ENCODE measurements at regions not wholly inside any gene's neighbourhood (a gene's known extent, or its start where the extent isn't known, plus 50 kb on each side); places are given as distances from the start of the nearest gene placed in this dataset.

DNA sequence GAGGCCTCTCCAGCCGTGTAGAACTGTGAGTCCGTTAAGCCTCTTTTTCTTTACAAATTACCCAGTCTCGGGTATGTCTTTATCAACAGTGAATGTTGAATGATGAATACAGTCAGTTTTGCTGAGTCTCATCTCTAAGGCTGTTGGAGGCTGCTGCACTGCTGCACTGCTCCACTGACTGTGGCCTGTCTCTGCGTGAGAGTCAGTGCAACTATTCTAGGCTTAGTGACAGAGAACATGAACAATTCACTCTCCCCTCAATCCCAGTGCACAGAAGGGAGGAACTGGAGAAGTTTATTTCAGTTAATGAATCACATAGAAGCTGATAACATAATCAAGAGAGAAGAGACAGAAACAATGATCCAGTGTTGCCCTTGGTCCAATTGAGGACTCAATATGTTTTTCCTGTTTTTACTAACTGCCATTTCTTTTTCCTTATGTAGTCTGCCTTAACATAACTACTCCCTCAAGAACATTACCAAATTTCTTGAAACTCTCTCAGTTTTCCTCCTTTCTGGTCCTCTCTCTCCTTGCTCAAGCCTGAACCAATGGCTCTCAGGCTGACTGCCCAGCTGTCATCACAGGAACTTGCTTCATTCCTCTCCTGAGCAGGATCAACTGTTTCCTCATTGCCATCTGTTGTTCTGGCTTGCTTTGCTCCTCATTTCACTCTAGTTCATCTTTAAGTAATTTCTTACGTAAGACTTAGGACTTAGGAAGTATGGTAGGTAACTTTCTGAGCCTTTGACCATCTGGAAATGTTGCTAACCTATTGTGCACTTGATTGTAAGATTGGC, 483.2 kb downstream of the METTL4 start (continued):
- TF ChIP-seq, protein P1, sequence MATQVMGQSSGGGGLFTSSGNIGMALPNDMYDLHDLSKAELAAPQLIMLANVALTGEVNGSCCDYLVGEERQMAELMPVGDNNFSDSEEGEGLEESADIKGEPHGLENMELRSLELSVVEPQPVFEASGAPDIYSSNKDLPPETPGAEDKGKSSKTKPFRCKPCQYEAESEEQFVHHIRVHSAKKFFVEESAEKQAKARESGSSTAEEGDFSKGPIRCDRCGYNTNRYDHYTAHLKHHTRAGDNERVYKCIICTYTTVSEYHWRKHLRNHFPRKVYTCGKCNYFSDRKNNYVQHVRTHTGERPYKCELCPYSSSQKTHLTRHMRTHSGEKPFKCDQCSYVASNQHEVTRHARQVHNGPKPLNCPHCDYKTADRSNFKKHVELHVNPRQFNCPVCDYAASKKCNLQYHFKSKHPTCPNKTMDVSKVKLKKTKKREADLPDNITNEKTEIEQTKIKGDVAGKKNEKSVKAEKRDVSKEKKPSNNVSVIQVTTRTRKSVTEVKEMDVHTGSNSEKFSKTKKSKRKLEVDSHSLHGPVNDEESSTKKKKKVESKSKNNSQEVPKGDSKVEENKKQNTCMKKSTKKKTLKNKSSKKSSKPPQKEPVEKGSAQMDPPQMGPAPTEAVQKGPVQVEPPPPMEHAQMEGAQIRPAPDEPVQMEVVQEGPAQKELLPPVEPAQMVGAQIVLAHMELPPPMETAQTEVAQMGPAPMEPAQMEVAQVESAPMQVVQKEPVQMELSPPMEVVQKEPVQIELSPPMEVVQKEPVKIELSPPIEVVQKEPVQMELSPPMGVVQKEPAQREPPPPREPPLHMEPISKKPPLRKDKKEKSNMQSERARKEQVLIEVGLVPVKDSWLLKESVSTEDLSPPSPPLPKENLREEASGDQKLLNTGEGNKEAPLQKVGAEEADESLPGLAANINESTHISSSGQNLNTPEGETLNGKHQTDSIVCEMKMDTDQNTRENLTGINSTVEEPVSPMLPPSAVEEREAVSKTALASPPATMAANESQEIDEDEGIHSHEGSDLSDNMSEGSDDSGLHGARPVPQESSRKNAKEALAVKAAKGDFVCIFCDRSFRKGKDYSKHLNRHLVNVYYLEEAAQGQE (IDR thresholded peaks at IDR 0.05; ENCODE audit: low read depth) = no peak
- TF ChIP-seq CBX3 (IDR thresholded peaks at IDR 0.05; ENCODE audit: low read depth) (no peak), SP1 (IDR thresholded peaks at IDR 0.05; ENCODE audit: low read depth) (no peak), ZFX (IDR thresholded peaks at IDR 0.05) (no peak)
- TF ChIP-seq, protein P2, sequence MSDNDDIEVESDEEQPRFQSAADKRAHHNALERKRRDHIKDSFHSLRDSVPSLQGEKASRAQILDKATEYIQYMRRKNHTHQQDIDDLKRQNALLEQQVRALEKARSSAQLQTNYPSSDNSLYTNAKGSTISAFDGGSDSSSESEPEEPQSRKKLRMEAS (IDR thresholded peaks at IDR 0.05) = no peak
- TF ChIP-seq, protein P3, sequence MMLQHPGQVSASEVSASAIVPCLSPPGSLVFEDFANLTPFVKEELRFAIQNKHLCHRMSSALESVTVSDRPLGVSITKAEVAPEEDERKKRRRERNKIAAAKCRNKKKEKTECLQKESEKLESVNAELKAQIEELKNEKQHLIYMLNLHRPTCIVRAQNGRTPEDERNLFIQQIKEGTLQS (IDR thresholded peaks at IDR 0.05) = no peak

DNA sequence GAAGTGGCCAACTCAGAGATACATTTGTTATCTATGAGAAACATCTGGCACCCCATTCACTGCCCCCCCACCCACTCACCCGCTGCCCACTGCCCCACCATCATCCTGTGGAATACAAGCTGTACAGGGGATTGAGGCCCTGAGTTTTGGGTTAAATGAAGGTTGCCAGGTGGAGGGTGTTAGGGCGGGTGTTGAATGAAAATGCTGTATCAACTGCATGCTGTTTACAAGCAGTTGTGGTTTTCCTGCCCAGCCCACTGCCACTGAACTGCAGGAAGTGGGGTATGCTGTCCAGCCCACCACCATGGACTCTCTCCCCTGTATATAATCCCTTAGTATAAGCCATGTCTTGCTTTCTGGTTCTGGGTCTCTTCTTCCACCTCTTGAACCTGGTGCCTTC, 481.9 kb downstream of the METTL4 start:
- no TSS peak for BruUV-seq (replicated peaks)
- Histone ChIP-seq H3K79me2 (ENCODE audit: insufficient read depth, low read length) (no peaks in the 10 kb centered on the region), H3K36me3 (ENCODE audit: control insufficient read depth in 1 of 2, insufficient read depth in 2 of 2, low read length in 2 of 2) (no peaks in the 10 kb centered on the region), H3K27me3 (ENCODE audit: insufficient read depth, low read length) (no peaks in the 10 kb centered on the region), H3K9me3 (ENCODE audit: control insufficient read depth in 1 of 2, insufficient read depth in 1 of 2, low read depth in 1 of 2, low read length in 2 of 2) (no peaks in the 10 kb centered on the region), H2AFZ (ENCODE audit: low read depth, low read length, poor library complexity, severe bottlenecking) (no peak overlapping the region), H3K4me1 (ENCODE audit: control insufficient read depth in 1 of 2, insufficient read depth in 2 of 2, low read length in 2 of 2) (no peaks in the 10 kb centered on the region), H3K9ac (ENCODE audit: low read length) (no peak overlapping the region), H3K27ac (ENCODE audit: low read depth, low read length) (no peak overlapping the region), H3K9me2 (ENCODE audit: insufficient read depth) (no peaks in the 10 kb centered on the region), H3K4me3 (replicated peaks in 1 of 2; ENCODE audit: low read depth in 1 of 2, low read length in 2 of 2) (no peak overlapping the region), H4K20me1 (ENCODE audit: insufficient read depth) (no peaks in the 10 kb centered on the region), H3K4me2 (ENCODE audit: low read length) (no peak overlapping the region)
- ChIA-PET POLR2A (no interaction called here), RAD21 (ENCODE audit: low non-redundant PET in 1 of 2, low total read pairs in 2 of 2, uncharacterized antibody in 2 of 2, unreplicated experiment in 2 of 2) (no interaction called here), CTCF (no interaction called here)
- intact Hi-C loops (cut with micrococcal nuclease) = loop anchor here (10.0 kb wide), 1 partner anchor 505 kb away; no protein-coding TSS in a partner anchor
- ATAC-seq (no peak), DNase-seq (ENCODE audit: low read depth, low spot score) (no peak)
- TF ChIP-seq POLR2AphosphoS5 (IDR thresholded peaks at IDR 0.05; ENCODE audit: low read depth, low read length) (no peak), SRF (IDR thresholded peaks at IDR 0.05; ENCODE audit: low read depth) (no peak), SP1 (IDR thresholded peaks at IDR 0.05; ENCODE audit: low read depth) (no peak), CEBPB (IDR thresholded peaks at IDR 0.05; ENCODE audit: low read depth) (no peak), EZH2 (IDR thresholded peaks at IDR 0.05) (no peak), TCF7L2 (IDR thresholded peaks at IDR 0.05; ENCODE audit: borderline replicate concordance, extremely low read depth, insufficient read depth, insufficient read length) (no peak), FOSL1 (IDR thresholded peaks at IDR 0.05; ENCODE audit: low read depth) (no peak), JUND (IDR thresholded peaks at IDR 0.05) (no peak)
- TF ChIP-seq, protein P3 (IDR thresholded peaks at IDR 0.05) = no peak
- TF ChIP-seq, protein P4, sequence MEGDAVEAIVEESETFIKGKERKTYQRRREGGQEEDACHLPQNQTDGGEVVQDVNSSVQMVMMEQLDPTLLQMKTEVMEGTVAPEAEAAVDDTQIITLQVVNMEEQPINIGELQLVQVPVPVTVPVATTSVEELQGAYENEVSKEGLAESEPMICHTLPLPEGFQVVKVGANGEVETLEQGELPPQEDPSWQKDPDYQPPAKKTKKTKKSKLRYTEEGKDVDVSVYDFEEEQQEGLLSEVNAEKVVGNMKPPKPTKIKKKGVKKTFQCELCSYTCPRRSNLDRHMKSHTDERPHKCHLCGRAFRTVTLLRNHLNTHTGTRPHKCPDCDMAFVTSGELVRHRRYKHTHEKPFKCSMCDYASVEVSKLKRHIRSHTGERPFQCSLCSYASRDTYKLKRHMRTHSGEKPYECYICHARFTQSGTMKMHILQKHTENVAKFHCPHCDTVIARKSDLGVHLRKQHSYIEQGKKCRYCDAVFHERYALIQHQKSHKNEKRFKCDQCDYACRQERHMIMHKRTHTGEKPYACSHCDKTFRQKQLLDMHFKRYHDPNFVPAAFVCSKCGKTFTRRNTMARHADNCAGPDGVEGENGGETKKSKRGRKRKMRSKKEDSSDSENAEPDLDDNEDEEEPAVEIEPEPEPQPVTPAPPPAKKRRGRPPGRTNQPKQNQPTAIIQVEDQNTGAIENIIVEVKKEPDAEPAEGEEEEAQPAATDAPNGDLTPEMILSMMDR (IDR thresholded peaks at IDR 0.05 in 2 of 3, conservative IDR thresholded peaks at IDR 0.05 in 1 of 3; ENCODE audit: borderline replicate concordance in 1 of 3, insufficient read depth in 1 of 3, low read depth in 2 of 3, low read length in 2 of 3) = no peak
- TF ChIP-seq, protein P5, sequence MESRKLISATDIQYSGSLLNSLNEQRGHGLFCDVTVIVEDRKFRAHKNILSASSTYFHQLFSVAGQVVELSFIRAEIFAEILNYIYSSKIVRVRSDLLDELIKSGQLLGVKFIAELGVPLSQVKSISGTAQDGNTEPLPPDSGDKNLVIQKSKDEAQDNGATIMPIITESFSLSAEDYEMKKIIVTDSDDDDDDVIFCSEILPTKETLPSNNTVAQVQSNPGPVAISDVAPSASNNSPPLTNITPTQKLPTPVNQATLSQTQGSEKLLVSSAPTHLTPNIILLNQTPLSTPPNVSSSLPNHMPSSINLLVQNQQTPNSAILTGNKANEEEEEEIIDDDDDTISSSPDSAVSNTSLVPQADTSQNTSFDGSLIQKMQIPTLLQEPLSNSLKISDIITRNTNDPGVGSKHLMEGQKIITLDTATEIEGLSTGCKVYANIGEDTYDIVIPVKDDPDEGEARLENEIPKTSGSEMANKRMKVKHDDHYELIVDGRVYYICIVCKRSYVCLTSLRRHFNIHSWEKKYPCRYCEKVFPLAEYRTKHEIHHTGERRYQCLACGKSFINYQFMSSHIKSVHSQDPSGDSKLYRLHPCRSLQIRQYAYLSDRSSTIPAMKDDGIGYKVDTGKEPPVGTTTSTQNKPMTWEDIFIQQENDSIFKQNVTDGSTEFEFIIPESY (IDR thresholded peaks at IDR 0.05; ENCODE audit: extremely low read depth, insufficient replicate concordance, low read length) = no peak
